Muscle of back (tissue), 3 donors: ENCODE measurements at regions not wholly inside any gene's neighbourhood (a gene's known extent, or its start where the extent isn't known, plus 50 kb on each side); places are given as distances from the start of the nearest gene placed in this dataset.
"Not testable (repeated sequence)": the region's sequence is repeated elsewhere in the genome, so short reads cannot be mapped to it uniquely, and the experiment has no call there.

Experiments used
- DNase-seq, 3 donors: peaks; one replicate each; pipeline versions ENCODE4 v3.0.0 to v3.0.0-alpha.2; 2013

DNA sequence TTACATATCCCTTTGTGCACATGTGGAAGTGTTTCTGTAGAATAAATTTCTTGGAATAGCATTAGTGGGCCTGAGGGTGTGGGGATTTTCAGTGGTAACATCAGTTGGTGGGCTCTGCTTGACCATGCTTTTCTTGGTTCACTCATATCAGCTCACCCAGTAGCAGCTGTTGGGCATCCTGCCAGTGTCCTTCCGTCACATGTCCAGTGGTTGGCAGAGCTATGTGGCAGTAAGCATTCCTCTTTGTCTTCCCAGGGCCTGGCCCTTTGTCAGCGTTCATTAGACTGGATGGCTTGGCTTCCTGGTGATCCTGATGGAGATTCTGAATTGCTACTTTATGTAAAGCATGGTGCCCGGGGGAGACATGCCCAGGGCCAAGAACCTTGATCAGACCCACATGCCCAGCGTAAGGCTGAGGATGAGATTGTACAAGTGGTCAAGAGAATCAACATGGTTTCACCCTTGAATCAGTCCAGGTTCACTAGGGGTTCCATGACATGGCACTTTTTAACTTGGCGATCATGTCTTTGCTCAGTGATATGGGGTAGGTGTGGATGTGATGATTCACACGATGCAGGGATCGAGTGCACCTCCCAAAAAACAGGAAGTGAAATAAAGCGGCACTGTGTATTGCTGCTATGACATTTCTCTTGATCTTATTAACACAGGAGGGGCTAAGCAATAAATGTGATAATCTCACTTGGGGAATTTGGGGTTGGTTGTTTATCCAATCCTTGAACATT lies 72.1 kb upstream of the IGFBP7 start:
- DNase-seq = peak; percentile 57 to 71 (median 69)

DNA sequence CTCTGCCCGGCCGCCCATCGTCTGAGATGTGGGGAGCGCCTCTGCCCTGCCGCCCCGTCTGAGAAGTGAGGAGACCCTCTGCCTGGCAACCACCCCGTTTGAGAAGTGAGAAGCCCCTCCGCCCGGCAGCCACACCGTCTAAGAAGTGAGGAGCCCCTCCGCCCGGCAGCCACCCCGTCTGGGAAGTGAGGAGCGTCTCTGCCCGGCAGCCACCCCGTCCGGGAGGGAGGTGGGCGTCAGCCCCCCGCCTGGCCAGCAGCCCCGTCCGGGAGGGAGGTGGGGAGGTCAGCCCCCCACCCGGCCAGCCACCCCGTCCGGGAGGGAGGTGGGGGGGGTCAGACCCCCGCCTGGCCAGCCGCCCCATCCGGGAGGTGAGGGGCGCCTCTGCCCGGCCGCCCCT lies 63.0 kb upstream of the IGFBP7 start:
- DNase-seq = not testable (repeated sequence)

DNA sequence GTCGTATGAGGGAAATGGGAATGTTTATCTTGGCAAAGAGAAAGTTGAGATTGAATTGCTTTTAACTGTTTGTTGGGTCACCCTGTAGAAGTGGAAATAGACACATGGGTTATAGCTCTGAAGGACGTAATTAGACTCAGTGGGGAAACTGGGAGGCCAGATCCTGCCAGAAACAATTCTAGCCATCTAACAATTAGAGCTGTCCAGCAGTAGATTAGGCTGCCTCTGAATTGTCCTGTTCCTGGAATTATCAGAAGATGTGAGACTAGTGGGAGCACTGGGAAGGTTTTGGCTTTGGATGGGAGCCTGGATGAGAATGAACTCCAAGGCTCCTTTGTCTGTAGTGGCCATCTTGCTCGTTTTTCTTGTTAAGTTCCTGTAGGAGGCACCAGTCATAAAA lies 61.9 kb upstream of the IGFBP7 start:
- DNase-seq = no peak

DNA sequence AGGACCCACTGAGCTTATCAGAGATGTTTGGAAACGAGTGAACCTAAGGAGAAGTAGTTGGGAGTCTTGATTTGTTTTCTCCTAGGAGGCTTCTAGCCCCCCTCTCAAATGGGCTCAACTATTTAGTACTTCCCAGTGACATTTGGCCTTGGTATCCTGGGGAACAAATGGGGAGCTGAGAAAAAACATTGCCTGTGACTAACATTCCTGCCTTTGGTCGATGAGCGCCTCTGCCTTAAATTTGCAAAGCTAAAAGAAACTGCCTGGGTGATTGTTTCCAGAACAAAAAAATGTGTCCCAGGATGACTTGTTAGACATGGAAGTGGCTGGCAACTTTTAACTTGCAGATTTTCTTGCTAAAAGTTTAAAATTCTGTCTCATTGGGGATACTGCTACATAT lies 58.8 kb upstream of the IGFBP7 start:
- DNase-seq = no peak

DNA sequence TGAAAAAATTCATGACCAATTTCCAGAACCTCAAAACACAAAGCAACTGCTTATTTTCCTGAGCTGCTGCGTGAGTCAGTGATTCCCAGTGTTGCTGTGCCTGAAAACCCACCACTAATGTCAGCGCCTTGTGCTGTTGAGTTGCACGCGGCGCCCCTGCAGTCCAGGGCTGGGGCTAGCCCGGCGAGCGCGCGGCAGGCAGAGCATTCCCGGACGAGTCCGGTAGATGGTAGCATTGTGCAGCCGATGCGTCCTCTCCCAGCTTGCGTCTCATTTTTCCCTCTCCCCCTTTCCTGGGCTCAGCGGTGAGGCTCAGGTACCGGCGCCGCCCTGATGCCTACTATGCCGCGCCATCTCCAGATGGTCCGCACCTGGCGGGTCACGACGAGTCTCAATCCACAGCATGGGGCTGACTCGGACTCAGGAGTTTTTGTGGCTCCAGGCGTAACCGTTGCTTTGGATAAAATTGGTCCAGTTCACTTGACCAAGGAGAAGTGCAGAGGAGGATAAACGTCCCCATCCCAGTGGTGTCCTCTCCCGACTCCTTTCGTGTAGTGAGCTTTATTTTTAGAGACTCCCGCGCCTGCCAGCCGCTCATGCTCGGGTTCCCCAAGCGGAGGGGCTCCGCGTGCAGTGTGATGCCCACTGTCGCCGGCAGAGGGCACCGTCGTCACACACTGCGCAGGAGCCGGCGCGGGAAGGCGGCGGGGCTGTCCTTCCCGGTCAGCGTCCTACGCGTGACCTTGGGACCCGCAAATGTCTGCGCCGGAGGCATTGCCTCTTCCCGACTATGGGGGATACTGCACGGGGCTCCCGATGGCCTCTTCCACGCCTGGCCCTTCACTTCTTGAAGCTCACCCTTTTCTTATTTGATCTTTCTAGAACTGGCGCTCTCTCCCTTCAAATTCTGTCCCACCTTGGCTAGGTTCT lies 53.6 kb upstream of the IGFBP7 start:
- DNase-seq = peak; percentile 80 to 92 (median 85)

DNA sequence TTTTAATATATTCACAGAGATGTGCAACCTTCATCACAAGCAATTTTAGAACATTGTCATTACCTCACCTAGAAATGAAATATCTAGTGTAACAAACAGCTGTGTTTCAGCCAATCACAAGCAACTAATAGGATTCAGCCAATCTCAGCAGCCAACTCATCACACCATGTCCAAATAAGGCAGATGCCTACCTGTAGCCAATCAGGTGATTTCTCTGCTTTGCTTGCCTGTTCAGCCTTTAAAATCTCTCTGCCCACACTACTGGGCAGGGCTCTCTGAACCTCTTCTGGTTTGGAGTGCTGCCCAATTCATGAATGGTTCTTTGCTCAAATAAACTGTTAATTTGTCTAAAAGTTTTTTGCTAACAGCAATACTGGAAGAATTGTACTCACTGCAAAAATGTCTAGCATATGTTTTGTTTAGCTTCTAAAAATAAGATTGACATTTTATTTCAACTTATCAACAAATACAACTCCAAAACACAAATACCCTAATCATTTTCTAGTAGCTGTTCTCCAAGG lies 52.4 kb upstream of the IGFBP7 start:
- DNase-seq = no peak
